GM18867 (cell line): ENCODE measurements at regions not wholly inside any gene's neighbourhood (a gene's known extent, or its start where the extent isn't known, plus 50 kb on each side); places are given as distances from the start of the nearest gene placed in this dataset.
A peak's percentile ranks its signal among the peaks of the same experiment; 100 is the strongest.

Source experiments
- ATAC-seq: cut with Tn5 transposase; IDR thresholded peaks from one replicate; pipeline ENCODE4 v1.9.1; 2021; ENCODE audit warnings: mild to moderate bottlenecking, moderate library complexity; ENCODE audit not compliant: unreplicated experiment

- no peak for ATAC-seq
These were observed 89.2 kb upstream of the PRSS58 start for GRCh38 chr7:142347091-142347490.

GRCh38 chr7:142345811-142346210 is 88.0 kb upstream of the PRSS58 start:
- ATAC-seq: no peak

DNA sequence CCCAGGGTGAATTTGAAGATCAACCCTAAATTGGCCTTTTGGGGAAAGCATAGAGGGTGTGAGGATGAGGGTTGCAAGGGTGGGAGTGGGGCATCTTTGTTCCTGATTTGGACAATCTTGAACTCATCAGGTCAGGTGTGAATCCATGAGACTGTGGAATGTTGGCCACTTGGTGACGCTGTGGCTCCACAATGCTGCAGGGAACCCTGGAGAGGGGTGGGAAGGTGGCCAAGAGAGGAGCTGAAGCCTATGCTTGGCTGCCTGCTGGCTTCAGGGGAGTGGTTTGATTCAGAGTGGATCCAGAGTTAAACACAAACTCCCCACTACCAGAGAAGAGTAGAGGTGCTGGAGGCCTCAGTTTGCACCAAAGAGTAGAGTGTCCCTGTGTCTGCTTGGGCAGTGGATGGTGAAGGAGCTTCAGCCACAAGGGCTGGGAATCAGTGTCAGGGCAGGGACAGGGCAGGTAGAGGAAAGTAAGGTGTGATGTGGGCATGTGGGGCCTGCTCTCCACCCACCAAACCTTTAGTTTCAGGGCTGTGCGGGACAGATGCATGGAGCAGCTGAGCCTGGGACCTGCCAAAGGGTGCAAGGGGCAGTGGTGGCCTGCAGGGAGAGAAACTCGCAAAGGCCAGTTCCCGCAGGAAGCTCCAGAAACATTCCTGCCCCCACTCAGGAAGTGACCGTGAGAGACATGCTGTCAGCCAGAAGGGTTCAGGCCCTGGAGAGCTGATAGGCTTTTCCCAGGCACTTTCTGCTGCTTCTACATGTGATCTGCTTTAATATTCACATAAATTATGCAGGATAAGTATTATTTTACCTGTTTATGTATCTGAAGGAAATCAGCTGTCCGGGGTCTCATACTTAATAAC is 81.0 kb upstream of the PRSS58 start:
- no peak for ATAC-seq

DNA sequence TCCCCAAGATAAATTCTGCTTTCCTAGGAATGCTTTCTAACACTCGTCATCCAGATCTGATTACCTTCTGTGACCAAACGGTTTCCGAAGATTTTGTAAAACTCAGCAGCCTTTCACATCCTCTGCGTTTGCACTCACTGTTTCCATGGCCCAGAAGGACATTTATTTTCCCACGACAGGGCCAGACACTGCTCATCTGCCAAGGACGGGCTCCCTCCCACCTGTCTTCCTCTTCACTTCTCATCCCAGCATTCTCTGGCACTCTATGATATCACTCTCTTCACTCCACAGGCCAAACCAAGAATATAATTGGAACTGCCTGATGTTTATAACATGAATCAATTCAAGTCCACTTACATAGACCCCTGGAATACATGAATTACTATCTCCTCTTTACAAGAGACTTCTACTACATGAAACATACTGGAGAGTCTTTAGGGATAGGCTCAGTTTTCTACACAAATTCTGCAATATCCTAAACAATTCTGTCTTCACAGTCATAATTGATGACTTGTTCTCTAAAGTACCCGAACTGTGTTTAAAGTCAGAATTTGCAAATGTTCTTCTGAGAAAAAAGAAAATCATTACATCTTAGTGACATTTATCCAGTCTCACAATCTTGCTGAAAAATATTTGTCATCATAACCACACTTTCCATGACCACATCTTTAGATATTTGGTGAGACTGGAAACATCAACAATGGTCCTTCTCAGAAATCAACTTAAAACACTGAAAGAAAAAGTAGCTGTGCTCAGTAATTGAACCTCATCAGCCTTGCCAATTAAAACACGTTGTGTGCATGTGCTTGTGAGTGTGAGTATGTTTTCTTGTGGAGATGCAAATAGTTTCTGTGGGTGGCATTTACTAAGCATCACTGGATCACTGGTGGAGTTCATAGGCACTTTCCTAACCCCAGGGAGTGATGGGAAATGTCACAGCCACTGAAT is 79.5 kb upstream of the PRSS58 start:
- no peak for ATAC-seq

DNA sequence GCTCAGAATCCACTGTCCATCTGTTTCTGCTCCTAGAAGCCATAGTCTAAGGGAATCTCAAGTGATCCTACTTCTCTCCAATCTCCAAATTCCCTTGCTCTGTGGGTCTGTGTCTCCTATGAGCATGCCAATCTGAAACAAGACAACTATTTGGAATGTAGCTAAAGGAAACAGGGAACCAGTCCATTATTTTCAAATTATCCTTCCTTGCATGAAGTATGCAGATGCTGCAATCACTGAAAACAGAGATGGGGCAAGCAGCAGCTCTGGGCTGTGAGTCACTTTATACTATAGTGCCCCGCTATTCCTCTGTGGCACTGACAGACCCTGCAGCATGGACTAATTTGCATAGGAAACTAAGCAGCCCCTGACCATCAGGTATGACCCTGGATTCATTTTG is 76.9 kb upstream of the PRSS58 start:
- ATAC-seq: no peak

DNA sequence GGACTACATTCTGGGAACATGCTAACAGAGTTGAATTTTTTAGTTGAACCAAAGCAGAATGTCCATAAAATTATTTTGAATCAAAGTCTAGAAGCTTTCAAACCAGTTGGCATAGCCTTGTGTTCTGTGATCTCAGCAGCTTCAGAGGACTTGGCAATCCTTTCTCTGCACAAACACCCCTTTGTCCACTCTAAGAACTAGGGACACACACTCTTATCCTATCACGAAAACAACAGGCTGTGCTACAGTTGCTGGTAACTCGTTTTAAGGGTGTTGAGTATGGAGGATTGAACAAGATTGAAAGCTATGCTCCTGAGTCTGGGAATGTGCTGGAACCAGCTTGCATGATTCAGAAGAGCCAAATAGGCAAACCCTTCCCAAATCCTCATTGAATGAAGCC is 76.4 kb upstream of the PRSS58 start:
- ATAC-seq: no peak

DNA sequence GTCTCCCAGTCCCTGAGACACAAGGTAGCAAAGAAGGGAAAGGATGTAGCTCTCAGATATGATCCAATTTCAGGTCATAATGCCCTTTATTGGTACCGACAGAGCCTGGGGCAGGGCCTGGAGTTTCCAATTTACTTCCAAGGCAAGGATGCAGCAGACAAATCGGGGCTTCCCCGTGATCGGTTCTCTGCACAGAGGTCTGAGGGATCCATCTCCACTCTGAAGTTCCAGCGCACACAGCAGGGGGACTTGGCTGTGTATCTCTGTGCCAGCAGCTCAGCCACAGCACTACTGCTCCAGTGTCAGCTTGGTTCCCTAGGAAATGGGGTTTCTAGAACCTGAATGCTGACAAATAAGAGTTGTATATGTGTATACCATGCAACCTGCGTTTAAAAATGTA is 74.6 kb upstream of the PRSS58 start:
- no peak for ATAC-seq

DNA sequence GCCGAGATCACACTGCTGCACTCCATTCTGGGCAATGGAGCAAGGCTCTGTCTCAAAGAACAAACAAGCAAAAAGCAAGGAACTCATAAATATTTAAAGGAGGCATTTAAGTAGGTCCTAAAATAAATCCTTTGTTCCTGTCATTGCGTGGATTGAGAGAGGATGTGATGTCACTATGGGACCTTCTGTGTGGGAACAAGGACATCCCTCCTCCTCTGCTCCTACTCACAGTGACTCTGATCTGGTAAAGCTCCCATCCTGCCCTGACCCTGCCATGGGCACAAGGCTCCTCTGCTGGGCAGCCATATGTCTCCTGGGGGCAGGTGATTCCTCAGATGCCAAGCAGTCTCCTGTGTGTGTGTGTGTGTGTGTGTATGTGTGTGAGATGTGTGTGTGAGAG is 74.1 kb upstream of the PRSS58 start:
- ATAC-seq: no peak

DNA sequence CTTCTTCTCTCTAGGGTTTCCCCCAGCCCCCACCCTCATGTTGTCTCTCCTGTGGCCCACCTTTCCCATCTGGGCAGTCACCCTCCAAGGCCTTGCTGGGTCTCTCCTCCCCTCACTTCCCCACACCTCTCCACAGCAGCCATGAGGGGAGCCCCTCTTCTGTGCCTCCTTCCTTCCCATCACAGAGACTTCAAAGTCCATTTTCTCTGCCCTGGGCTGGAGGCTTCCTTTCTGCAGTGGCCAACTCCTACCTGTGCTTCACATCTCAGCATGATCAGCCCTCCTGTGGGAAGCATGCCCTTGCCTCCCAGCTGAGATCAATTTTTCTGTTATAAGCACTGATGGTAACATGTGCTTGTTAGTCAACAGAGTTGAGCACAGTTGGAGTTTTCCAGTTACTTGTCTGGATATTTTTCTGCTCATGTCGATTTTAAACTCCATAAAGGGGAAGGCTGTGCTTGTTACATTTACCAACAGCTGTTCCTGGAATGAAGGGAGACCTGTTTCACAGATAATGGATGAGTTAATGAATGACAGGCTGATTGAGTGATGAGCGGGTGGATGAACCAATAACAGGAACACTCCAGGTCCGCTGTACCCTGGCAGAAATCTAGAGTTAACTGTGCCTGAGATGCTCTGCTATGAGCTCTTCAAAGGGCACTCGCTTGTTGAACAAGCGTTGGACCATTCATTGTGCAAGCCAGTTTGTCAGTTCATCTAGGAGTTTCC is 71.4 kb upstream of the PRSS58 start:
- ATAC-seq: no peak

- ATAC-seq: no peak
These were observed 70.7 kb upstream of the PRSS58 start for GRCh38 chr7:142328551-142328950.

- no peak for ATAC-seq
These were observed 70.0 kb upstream of the PRSS58 start for GRCh38 chr7:142327628-142328405.

GRCh38 chr7:142323706-142324105 is 65.8 kb upstream of the PRSS58 start:
- ATAC-seq: no peak

DNA sequence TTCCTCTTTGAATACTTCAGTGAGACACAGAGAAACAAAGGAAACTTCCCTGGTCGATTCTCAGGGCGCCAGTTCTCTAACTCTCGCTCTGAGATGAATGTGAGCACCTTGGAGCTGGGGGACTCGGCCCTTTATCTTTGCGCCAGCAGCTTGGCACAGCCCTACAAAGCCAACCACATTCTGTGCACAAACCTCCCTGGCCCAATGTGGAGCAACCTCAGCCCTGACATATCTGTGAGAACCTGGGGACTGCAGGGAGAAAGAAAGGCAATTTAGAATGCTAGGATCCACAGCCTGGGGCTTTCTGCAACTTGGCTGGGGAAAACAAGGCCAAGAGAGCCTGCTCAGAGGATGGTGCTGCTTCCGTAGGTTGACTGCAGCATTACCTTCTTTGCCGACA is 63.5 kb upstream of the PRSS58 start:
- no peak for ATAC-seq

- ATAC-seq: no peak
These were observed 63.0 kb upstream of the PRSS58 start for GRCh38 chr7:142320883-142321282.

- peak; percentile 48 for ATAC-seq
These were observed 62.1 kb upstream of the PRSS58 start for GRCh38 chr7:142319970-142320369.

DNA sequence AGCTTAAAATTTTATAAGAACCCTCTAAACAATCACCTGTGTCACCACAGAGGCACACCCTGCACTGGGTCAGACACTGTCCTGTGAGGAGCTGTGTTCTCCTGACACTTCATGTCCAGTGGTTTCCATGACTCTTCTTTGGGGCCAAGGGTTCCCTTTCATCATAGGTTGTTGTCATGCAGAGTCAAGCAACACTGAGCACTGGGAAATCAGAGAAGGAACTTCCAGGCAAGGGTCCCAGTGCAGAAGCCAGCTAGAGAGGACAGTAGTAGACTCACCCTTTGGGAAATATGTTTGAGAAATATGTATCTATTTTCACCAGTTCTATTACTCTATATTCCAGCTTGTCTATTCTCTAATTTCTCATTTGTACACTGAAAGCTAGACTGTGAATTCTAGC is 56.4 kb upstream of the PRSS58 start:
- ATAC-seq: no peak

DNA sequence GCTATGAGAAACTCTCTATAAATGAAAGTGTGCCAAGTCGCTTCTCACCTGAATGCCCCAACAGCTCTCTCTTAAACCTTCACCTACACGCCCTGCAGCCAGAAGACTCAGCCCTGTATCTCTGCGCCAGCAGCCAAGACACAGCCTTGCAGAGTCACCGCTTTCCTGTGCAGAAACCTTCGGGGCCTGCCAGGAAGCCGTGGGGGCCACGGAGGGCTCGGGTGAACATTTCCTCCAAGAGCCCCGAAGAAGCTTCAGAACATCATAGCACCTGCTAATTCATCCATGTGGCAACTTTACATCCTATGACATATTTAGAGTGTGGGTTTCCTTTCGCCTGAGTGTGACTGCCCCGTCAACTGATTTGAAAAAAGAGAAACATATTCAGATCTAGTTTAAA is 55.7 kb upstream of the PRSS58 start:
- ATAC-seq: no peak

GRCh38 chr7:142311876-142312275 is 54.0 kb upstream of the PRSS58 start:
- no peak for ATAC-seq

GRCh38 chr7:142308918-142309317 is 51.1 kb upstream of the PRSS58 start:
- no peak for ATAC-seq

GRCh38 chr7:142308326-142308725 is 50.5 kb upstream of the PRSS58 start:
- ATAC-seq: no peak
